HG02759 (cell line): ENCODE measurements at regions not wholly inside any gene's neighbourhood (a gene's known extent, or its start where the extent isn't known, plus 50 kb on each side); places are given as distances from the start of the nearest gene placed in this dataset.

ENCODE experiments used
- ATAC-seq: cut with Tn5 transposase; IDR thresholded peaks from one replicate; pipeline ENCODE4 v1.9.1; 2021; ENCODE audit warnings: mild to moderate bottlenecking, moderate library complexity; ENCODE audit not compliant: unreplicated experiment

- no peak for ATAC-seq
Observed at GRCh38 chr13:47005756-47006414, 109.0 kb upstream of the HTR2A start.

- ATAC-seq: no peak
Observed at GRCh38 chr13:47004540-47004939, 107.7 kb upstream of the HTR2A start.

- no peak for ATAC-seq
Observed at GRCh38 chr13:47004027-47004426, 107.2 kb upstream of the HTR2A start.

- no peak for ATAC-seq
Observed at GRCh38 chr13:47000165-47000564, 103.3 kb upstream of the HTR2A start.

- peak; percentile 34 for ATAC-seq
Observed at GRCh38 chr13:46996316-46997030, 99.6 kb upstream of the HTR2A start.

- peak; percentile 90 for ATAC-seq
Observed at GRCh38 chr13:46995874-46996273, 99.0 kb upstream of the HTR2A start.

GRCh38 chr13:46994492-46994891 is 97.6 kb upstream of the HTR2A start:
- ATAC-seq: no peak

- peak; percentile 67 for ATAC-seq
Observed at GRCh38 chr13:46992383-46992952, 95.6 kb upstream of the HTR2A start.

- peak; percentile 60 for ATAC-seq
Observed at GRCh38 chr13:46983881-46984280, 87.0 kb upstream of the HTR2A start.

GRCh38 chr13:46982856-46983582 is 86.2 kb upstream of the HTR2A start:
- peak; percentile 94 for ATAC-seq

GRCh38 chr13:46975173-46975572 is 78.3 kb upstream of the HTR2A start:
- no peak for ATAC-seq

- ATAC-seq: no peak
Observed at GRCh38 chr13:46968450-46968849, 71.6 kb upstream of the HTR2A start.

- ATAC-seq: no peak
Observed at GRCh38 chr13:46964789-46965527, 68.1 kb upstream of the HTR2A start.

GRCh38 chr13:46963904-46964303 is 67.1 kb upstream of the HTR2A start:
- ATAC-seq: no peak

- ATAC-seq: no peak
Observed at GRCh38 chr13:46962281-46962941, 65.6 kb upstream of the HTR2A start.

- peak; percentile 100 for ATAC-seq
Observed at GRCh38 chr13:46961719-46962118, 64.9 kb upstream of the HTR2A start.

GRCh38 chr13:46953941-46954340 is 57.1 kb upstream of the HTR2A start:
- no peak for ATAC-seq

- no peak for ATAC-seq
Observed at GRCh38 chr13:46953331-46953730, 56.5 kb upstream of the HTR2A start.

- no peak for ATAC-seq
Observed at GRCh38 chr13:46951516-46951915, 54.7 kb upstream of the HTR2A start.

- ATAC-seq: no peak
Observed at GRCh38 chr13:46949211-46949610, 52.4 kb upstream of the HTR2A start.
